HG03196 (cell line): ENCODE measurements at regions not wholly inside any gene's neighbourhood (a gene's known extent, or its start where the extent isn't known, plus 50 kb on each side); places are given as distances from the start of the nearest gene placed in this dataset.

Experiments used
- ATAC-seq: cut with Tn5 transposase; IDR thresholded peaks from one replicate; pipeline ENCODE4 v1.9.1; 2021; ENCODE audit not compliant: unreplicated experiment

DNA sequence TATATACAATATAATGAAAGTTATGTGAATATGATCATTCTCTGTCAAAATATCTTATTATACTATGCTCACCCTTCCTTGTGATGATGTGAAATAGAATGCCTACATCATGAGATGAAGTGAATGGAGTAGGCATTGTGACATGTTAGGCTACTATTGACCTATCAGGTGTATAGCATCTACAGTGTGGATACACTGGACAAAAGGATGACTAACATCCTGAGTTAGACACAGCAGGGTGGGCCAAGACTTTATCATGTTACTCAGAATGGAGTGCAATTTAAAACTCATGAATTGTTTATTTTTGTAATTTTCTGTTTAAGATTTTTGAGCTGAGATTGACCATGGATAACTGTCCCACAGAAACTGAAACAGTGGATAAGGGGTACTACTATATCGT is 53.4 kb upstream of the NAV3 start:
- no peak for ATAC-seq

DNA sequence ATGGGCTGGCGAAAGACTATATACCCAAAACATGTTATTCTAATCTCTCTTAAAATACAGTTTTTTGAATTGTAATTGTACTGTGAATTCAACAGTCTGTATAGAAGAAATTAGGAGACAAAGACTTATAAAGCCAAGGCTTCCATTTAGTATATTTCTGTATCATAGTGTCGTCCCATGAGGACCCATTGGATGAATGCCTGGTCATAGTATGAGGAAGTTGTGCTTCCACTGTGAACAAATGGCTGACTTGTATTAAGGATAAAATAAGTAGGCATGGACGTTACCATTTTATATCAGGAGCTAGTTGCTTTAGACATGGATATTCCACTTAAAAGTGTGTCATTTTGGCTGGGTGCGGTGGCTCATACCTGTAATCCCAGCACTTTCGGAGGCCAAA is 55.9 kb upstream of the NAV3 start:
- ATAC-seq: no peak

DNA sequence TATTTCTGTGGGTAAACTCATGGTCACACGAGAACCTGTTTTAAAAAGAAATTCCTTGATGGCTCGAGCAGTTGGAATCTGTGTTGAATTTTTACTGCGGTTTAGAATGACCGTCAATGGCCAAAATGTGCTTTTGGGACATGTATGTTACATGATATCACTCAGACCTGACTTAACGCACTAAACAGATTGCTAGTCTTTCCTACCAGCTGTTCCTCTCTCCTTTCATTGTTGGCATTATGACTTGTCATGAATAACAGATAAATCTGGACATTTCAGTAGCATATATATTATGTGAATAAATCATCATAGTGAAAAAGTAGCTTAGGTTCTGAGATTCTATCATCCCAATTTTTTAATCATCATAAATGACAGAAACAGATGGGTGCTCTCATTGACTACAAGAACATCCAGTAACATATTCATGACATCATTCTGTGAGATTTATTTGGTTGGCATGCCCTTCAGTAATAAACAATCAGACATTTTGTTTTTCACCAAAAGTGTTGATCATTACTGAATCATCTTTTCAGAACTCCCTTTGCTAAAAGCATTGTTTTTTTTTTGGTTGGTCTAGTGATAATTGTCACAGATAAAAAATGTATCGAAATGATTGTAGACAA is 57.9 kb upstream of the NAV3 start:
- ATAC-seq: no peak

DNA sequence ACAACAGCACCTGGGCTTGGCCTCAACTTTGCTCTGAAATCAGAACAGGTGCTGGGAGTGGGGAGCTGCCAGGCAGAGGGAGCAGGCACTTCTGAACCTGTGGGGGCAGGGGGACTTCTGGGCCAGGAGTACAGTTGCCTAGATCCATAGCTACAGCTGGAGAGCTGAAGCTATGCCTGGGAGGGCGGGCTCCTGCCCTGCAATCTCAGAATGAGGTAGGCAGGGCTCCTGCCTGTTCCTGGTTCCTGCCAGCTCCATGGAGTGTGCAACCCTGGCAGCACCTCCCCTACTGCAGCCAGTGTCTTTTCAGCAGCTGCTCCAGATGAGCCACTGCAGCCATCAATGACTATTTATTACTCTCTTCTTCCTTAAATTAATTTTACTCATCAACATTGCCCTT is 62.1 kb upstream of the NAV3 start:
- ATAC-seq: no peak

DNA sequence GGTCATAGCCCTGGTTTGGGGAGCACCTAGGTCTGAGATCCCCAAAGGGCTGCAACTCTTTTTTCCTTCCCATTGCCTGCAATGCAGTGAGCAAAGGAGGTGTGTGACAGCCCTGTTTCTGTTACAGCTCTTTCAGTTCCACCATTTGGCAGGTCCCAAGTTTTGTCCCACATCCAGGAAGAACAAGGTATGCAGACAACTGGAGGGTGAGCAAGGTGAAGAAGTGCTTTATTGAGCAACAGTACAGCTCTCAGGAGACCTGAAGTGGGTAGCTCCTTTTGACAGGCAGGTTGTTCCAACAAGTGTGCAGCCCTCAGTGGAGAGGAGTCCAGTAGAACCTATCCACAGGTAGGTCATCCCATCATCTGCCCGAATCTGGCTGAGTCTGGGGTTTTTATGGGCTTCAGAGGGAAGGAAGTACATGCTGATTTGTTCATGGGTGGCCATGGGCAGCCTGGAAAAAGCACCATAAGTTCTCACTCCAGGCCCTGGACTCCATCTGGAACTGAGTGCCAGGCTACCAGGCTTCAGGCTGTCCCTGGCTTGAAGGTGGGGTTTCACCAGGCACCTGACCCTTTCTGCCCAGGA is 62.8 kb upstream of the NAV3 start:
- no peak for ATAC-seq

DNA sequence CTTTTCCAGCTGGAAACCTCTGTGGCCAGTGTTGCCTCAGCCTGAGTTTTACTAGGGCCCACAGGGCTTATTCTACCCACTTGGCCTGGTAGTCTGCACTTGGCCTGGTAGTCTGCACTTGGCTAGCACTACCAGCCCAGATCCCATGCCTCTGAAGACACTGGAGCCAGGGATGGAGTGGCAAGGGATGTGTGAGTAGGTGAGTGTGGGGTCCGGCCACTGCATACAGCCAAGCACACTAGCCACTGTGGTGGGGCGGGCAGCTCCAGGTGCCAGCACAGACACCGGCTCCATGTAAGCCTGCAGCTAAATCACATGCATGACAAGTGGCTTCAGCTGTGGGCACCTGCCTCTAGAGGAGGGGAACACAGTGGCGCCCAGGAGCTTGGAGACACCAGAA is 63.4 kb upstream of the NAV3 start:
- ATAC-seq: no peak

DNA sequence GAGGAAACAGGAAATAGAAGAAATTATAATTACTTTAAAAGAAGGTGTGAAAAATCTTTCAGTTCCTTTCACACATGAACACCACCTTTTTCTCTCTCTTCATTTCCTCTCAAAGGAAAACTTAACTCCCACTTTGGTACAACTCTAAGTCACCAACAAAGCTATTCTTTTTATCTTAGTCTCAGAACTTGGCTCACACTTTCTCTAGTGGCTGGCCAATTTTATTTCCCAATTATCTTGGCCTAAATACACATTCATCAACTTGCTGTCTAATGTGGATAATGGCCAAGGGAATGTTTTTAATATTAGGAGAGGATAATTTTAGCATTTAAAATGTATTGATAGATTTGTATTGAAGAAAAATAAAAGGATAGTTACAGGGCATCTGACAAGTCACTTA is 64.5 kb upstream of the NAV3 start:
- ATAC-seq: no peak

DNA sequence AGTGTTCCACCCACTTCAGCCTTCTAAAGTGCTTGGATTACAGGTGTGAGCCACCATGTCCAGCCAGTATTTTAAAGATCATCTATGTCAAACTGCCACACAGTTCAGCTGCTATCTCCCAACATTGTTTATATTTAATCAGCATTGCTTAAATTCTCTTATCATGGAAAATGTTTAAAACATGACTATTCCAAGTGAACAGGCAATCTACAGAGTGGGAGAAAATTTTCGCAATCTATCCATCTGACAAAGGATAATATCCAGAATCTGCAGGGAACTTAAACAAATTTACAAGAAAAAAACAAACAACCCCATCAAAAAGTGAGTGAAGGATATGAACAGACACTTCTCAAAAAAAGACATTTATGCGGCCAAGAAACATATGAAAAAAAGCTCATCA is 69.4 kb upstream of the NAV3 start:
- no peak for ATAC-seq

DNA sequence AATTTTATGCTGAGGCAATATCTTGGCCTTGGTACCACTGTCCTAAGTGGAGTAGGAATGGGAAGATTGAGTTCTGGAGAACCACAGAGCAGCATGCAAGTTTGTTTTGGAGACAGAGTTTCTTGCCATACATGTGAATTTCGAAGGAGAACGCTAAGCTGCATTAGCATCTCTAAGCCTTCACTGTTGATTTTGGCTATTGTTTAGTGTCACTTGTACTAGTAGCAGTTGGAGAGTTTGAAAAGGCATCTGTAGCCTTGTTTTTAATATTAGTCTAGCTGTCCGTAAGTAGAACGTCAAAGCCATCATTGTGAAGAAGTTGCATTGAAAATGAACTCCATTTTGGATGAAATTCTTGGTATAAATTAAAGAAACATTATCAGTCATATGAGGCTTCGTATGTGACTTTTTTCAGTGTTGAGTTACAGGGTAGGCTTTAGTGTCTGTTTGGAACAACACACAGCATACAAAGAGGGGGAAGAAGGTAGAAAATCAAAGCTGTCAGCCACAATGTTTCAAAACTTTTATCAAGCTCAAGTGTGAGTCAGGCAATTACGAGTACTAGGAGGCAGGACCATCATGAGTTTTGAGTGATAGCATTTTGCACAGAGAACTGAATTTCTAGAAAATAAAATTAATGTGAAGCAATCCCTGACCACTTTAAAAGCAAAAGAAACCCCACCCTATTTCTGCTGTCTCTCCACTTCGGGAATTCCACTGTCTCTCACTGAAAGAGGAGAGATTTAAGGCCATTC is 70.2 kb upstream of the NAV3 start:
- ATAC-seq: no peak

DNA sequence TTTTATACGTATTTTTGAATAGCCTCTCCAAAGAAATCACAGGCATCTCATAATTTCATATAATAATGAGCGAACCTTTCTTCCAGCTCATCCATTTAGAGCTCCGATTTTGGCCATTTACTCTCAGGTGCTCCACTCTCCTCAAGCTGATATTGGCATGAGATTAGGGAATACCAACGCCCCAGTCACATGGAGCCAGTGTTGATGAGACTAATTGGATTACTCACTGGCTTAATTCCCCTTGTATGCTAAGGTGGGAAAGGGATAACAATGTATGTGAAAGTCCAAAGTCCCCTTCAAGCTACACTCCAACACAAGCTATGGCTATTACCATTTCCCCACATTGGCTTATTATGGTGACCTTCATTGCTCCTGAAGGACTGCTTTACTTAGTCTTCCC is 76.6 kb upstream of the NAV3 start:
- no peak for ATAC-seq

DNA sequence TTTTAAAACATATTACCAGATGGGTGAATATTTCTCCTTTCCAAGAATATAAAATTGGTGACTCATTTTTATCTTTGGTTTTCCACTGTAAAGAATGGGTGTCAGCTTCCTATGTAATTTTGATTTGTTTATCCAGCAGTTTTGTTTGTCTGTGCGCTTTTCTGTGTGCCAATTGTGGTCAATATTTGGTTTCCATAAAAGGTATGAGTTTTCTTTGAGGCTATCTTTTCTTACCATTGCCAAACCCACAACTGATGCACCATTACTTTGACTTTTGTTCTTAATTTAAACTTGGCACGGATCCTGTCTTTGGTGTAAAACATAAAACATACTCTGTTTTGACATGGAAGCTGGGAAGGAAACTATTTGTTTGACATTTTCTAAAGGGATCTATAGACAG is 78.8 kb upstream of the NAV3 start:
- ATAC-seq: no peak

DNA sequence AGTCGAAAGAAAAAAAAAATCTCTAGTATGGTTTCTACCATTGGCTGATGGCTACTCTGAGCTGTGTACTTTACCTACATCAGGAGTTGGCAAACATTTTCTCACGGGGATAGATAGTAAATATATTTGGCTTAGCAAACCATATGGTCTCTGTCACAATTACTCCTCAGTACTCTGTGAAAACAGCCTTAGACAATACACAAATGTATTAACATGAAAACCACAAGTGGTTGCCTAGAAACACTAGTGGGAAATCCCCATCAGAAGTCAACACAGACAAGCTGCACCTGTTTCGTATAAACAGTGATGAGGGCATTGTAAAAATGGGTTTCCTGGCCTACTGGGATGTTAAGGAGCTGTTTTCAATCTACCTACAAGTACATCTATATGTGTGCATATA is 84.6 kb upstream of the NAV3 start:
- peak; percentile 100 for ATAC-seq

DNA sequence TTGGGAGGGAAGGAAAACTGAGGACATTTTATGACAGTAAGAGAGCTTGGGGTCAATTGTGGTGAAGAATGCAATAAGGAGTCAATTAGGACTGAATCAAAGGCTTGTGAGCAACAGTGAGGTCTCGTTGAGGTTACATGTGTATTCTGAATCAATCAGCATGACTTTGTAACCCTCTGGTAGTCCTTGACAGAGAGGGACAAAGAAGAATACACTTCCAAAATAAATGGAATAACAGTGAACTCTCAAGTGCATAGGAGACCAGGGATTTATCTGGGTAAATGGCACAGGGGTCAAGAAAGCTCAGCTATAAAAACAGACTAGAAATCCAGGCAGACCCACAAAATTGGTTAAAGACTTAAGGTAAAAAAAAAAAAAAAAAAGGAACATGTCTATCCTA is 85.1 kb upstream of the NAV3 start:
- ATAC-seq: no peak

DNA sequence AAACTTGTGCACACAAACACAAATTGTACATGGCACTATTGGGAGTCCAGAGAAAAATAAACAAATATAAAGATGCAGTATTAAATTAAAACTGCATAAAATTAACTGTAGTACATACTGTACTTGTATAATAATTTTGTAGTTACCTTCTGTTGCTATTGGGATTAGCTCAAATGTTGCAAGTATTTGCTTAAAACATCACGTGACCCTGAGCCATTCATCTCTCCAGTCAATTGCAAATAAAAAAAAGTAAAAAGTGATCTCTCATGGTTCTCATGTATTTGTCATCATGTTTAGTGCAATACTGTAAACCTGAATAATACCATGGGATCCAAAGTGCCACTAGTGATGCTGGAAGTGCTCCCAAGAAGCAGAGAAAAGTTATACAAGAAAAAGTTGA is 88.1 kb upstream of the NAV3 start:
- no peak for ATAC-seq

DNA sequence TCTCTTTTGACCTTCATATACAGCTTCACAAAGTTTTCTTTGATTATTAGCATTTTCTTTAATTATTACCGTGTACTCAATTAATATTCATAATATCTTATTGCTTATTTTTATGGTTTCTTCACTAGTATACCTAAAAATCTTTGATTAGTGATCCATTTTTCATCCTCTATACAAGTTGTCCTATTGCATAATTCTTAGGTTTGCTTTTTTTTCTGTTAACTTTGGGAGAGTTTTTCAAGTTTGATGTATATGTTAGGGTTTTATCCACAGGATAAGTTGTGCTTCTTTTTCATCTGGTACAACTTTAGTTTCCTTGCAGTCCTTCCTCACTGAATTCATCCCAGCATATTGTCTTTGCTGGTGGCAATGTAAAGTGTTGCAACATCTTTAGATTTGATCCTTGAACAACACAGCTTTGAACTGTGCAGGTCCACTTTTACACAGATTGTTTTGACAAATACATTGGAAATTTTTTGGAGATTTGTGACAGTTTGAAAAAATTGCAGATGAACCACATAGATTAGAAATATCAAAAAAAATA is 88.6 kb upstream of the NAV3 start:
- ATAC-seq: no peak

DNA sequence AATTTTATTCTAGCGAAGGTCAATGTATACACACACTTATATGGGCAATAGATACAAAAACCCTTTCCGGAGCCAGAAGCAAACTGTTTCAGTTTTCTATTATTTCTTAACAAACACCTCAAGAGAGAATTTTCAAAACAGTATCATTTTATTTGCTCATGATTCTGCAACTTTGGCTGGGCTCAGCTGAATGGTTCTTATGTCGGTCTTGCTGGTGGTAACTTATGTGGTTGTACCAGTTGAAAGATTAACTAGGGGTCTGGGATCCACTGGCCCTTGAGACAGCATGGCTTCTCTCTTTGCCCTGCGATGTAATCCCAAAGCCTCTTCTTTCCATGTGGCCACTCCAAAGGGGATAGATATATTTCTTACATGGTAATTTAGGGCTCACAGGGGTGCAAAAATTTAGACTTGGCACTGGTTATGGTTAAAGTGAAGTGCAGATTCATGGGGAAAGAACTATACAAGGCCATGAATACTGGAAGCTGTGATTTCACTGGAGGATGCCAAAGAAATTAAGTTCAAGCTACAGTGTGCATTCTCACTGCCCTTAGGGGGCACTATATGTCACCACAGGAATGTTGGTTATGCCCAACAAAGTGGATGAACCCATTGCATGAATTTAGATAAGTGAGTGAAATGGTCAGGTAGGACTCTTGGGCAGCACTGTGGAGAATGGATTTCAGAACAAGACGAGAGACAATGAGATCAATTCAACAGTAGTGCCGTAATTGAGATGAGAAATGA is 94.3 kb upstream of the NAV3 start:
- ATAC-seq: no peak

DNA sequence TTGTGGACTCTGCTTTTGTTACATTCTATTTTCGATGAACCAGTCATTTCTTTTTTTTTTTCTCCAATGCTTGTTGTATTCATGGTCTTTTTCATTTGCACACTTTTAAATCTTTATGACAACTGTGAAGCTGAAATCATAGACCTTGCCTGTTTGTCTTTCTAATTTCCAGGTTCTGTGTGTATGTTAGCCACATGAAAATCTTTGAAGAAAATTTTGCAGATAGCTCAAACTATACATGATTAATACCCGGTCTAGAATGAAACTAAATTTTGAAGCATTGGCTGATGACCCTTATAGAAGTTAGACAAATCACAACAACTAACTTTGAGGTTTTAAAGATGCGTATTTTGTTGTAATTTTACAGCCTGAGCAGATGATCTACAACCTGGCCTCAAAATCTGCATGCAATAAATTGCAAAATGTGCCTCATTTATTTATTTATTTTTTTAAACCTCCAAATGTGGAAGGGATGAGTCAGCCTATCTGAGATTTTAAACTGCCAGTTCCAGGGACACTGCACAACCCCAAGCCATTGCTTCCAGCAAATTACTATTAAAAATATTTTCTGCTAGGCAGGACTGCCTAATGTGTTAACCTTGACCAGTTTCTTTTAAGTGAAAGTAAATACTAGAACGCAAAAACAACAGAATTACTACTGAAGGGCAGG is 96.3 kb upstream of the NAV3 start:
- no peak for ATAC-seq

DNA sequence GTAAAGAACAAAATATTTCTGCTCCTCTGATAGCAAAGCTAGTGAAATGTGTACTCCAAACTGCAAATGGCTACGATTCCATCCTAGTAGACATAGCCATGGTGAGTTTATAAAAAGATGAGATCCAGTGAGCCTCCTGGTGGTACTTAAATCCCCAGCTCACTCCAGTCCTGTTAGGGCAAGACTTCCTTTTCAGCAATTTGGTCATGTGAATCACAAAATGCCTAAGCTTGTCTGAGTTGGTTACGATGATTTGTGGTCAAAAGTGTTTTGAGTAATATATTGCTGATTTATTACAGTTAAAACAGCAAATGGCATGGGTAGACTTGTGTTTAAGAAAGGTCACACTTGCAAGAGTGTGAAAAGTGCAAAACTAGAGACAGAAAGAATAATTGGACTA is 102.7 kb upstream of the NAV3 start:
- no peak for ATAC-seq

DNA sequence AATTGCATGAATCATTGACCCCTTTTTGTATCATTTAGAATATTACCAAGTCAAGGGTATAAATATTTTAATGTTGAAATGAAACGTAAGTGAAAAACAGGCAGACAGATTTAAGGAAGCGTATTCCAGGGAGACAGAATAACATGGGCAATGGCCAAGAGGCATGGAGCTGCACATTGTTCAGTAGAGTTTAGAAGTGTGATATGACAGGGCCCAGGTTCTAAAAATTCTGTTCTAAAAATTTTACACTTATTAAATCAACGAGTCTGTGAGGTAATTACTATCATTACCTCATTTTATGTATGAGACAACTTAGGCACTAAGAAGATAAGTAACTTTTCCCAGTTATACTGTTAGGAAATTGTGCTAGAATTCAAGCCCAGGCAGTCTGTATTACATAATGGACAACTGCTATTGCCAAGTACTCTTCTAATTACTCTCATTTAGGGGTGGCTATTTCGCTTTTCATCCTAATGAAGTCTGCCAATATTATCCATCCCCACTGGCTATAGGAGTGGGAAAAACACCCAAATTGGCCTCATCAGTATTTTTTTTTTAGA is 103.2 kb upstream of the NAV3 start:
- ATAC-seq: no peak

DNA sequence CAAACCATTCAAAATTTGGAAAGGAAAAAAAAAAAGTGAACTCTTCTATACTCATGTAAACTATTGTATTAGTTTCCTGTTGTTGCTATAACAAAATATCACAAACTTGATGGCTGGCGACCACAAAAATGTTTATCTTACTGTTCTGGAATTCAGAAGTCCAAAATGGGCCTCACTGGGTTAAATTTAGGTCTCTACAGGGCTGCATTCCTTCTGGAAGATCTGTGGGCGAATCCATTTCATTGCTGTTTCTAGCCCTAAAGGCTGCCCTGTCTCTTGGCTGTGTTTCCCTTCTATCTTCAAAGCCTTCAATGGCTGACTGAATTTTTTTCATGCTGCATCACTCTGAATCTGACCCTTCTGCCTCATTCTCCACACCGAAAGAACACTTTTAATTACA is 105.1 kb upstream of the NAV3 start:
- ATAC-seq: no peak
